ENCODE measurements at regions not wholly inside any gene's neighbourhood (a gene's known extent, or its start where the extent isn't known, plus 50 kb on each side); places are given as distances from the start of the nearest gene placed in this dataset.

DNA sequence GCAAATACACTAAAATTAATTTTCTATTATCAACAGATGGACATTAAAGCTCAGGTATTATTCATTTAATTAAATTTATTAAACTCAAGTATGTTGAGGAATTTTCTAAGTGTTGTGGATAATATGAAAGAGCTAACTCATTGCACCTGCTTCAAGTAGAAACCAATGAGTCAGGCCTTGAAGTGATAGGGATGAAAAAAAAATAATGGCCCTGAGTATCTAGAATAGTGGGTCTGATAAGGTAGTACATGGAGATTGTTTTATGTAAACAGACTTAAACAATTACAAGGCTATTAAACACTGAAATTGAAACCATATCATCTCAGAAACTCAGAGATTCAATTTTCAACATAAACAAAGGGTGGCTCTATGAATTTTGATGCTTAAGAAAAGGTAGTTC, 857.1 kb upstream of the GBE1 start:
- intact Hi-C loops (cut with DNase I; ENCODE audit: low total_unique reads): no loop called here
- no peaks in the 10 kb centered on the region for H3K27me3 ChIP-seq

GRCh38 chr3:82610236-82610635, 848.8 kb upstream of the GBE1 start:
- H3K4me1 ChIP-seq: no peaks in the 10 kb centered on the region
- H3K27ac ChIP-seq: no peak overlapping the region
- TF ChIP-seq POLR2A (IDR thresholded peaks at IDR 0.05): no peak
- no peak for TF ChIP-seq CTCF (IDR thresholded peaks at IDR 0.05)
- WGBS, 2 donors: 86% methylated on average over 1 of the region's 1 CpG
- no peak for DNase-seq
- intact Hi-C loops (cut with DNase I; ENCODE audit: low total_unique reads): no loop called here
- H3K36me3 ChIP-seq (ENCODE audit: low read depth, missing control alignments): no peaks in the 10 kb centered on the region
- no peaks in the 10 kb centered on the region for H3K27me3 ChIP-seq
- H3K9me3 ChIP-seq: no peaks in the 10 kb centered on the region
- H3K4me3 ChIP-seq: no peak overlapping the region

More for the DNA sequence above, 857.1 kb upstream of the GBE1 start:
- no peaks in the 10 kb centered on the region for H3K4me1 ChIP-seq
- DNase-seq: no peak
- H3K4me3 ChIP-seq: no peak overlapping the region
- no peaks in the 10 kb centered on the region for H3K36me3 ChIP-seq (ENCODE audit: low read depth, missing control alignments)
- TF ChIP-seq POLR2A (IDR thresholded peaks at IDR 0.05): no peak
- TF ChIP-seq CTCF (IDR thresholded peaks at IDR 0.05): no peak
- no peak overlapping the region for H3K27ac ChIP-seq
- no peaks in the 10 kb centered on the region for H3K9me3 ChIP-seq

DNA sequence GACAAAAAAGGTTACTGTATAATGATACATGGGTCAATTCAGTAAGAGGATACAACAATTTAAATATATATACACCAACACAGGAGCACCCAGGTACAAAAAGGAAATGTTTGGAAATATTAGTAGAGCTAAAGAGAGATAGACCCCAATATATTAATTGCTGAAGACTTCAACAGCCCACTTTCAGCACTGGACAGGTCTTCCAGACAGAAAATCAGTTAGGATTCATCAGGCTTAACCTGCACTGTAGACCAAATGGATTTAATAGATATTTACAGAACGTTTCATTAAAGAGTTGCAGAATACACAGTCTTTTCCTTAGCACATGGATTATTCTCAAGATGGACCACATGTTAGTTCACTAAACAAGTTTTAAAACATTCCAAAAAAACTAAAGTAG, 845.9 kb upstream of the GBE1 start:
- H3K4me1 ChIP-seq: no peaks in the 10 kb centered on the region
- no peak overlapping the region for H3K27ac ChIP-seq
- no peak overlapping the region for H3K4me3 ChIP-seq
- H3K9me3 ChIP-seq: no peaks in the 10 kb centered on the region
- TF ChIP-seq CTCF (IDR thresholded peaks at IDR 0.05) (no peak), POLR2A (IDR thresholded peaks at IDR 0.05) (no peak)
- WGBS, 2 donors: 76 to 83% methylated on average over 1 of the region's 1 CpG
- intact Hi-C loops (cut with DNase I; ENCODE audit: low total_unique reads): no loop called here
- H3K36me3 ChIP-seq (ENCODE audit: low read depth, missing control alignments): no peaks in the 10 kb centered on the region
- DNase-seq: no peak
- H3K27me3 ChIP-seq: no peaks in the 10 kb centered on the region

DNA sequence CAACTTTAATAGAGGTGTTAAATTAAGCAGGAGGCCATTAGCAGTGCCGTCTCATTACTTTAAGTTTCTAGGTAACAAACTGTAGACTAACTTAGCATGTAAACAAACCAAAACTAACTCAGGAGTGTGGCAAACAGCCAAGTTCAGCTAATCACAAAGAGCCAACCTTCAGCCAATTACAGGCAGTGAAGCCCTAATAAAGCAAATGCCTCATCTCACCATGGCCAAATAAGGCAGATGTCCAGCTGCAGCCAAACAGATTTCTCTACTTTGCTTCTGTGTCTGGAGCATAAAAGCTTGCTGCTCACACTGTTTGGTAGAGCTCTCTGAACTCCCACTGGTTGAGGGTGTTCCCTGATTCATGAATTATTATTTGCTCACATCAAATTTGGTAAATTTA, 835.4 kb upstream of the GBE1 start:
- no peaks in the 10 kb centered on the region for H3K27me3 ChIP-seq
- no peak overlapping the region for H3K4me3 ChIP-seq
- no peaks in the 10 kb centered on the region for H3K4me1 ChIP-seq
- WGBS, 2 donors: 67 to 79% methylated on average over 1 of the region's 1 CpG
- H3K27ac ChIP-seq: no peak overlapping the region
- no peaks in the 10 kb centered on the region for H3K9me3 ChIP-seq
- intact Hi-C loops (cut with DNase I; ENCODE audit: low total_unique reads): no loop called here
- DNase-seq: no peak
- TF ChIP-seq CTCF (IDR thresholded peaks at IDR 0.05) (no peak), POLR2A (IDR thresholded peaks at IDR 0.05) (no peak)
- no peaks in the 10 kb centered on the region for H3K36me3 ChIP-seq (ENCODE audit: low read depth, missing control alignments)

DNA sequence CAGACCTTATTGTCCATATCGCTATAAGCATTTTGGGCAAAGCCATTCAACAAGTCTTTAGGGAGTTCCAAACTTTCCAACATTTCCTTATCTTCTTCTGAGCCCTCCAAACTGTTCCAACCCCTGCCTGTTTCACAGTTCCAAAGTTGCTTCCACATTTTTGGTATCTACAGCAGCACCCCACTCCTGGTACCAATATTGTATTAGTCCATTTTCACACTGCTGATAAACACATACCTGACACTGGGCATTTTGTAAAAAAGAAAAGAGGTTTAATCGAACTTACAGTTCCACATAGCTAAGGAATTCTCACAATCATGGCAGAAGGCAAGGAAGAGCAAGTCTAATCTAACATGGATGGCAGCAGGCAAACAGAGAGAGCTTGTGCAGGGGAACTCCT, 834.1 kb upstream of the GBE1 start:
- 90 to 91% methylated on average over 2 of the region's 2 CpGs for WGBS, 2 donors
- DNase-seq: no peak
- H3K4me1 ChIP-seq: no peaks in the 10 kb centered on the region
- no peaks in the 10 kb centered on the region for H3K9me3 ChIP-seq
- intact Hi-C loops (cut with DNase I; ENCODE audit: low total_unique reads): no loop called here
- no peak overlapping the region for H3K4me3 ChIP-seq
- H3K36me3 ChIP-seq (ENCODE audit: low read depth, missing control alignments): no peaks in the 10 kb centered on the region
- no peak for TF ChIP-seq POLR2A (IDR thresholded peaks at IDR 0.05)
- TF ChIP-seq CTCF (IDR thresholded peaks at IDR 0.05): no peak
- no peaks in the 10 kb centered on the region for H3K27me3 ChIP-seq
- no peak overlapping the region for H3K27ac ChIP-seq

All from testis (tissue), 2 donors.